ENCODE measurements at regions not wholly inside any gene's neighbourhood (a gene's known extent, or its start where the extent isn't known, plus 50 kb on each side); places are given as distances from the start of the nearest gene placed in this dataset.

GRCh38 chr3:178386880-178387279 is 149.4 kb upstream of the KCNMB2 start:
- intact Hi-C loops (cut with DNase I), result loop anchor here (5.0 to 10.0 kb wide), 2 partner anchors 1025 to 1432 kb away; no protein-coding TSS in a partner anchor
- H3K4me1 ChIP-seq, result peaks cover 3 to 17% of the 10 kb centered on the region in 2 donors

GRCh38 chr3:178388473-178388872 is 147.8 kb upstream of the KCNMB2 start:
- Histone ChIP-seq H3K4me3 (no peak overlapping the region), H3K27me3 (no peaks in the 10 kb centered on the region), H3K36me3 (no peaks in the 10 kb centered on the region), H3K4me1 (peaks cover 3 to 14% of the 10 kb centered on the region in 2 donors), H3K9me3 (no peaks in the 10 kb centered on the region), H3K27ac (no peak overlapping the region)
- no peak for DNase-seq (ENCODE audit: low spot score in 2 of 2)
- intact Hi-C loops (cut with DNase I), result loop anchor here (5.0 to 10.0 kb wide), 2 partner anchors 1026 to 1434 kb away; no protein-coding TSS in a partner anchor
- TF ChIP-seq CTCF (IDR thresholded peaks at IDR 0.05), result no peak

More at GRCh38 chr3:178386880-178387279, 149.4 kb upstream of the KCNMB2 start:
- Histone ChIP-seq H3K4me3 (no peak overlapping the region), H3K9me3 (no peaks in the 10 kb centered on the region), H3K36me3 (no peaks in the 10 kb centered on the region), H3K27ac (no peak overlapping the region), H3K27me3 (no peaks in the 10 kb centered on the region)
- DNase-seq (ENCODE audit: low spot score in 2 of 2), result no peak
- no peak for TF ChIP-seq CTCF (IDR thresholded peaks at IDR 0.05)

- H3K27me3 ChIP-seq, result no peaks in the 10 kb centered on the region
- no peaks in the 10 kb centered on the region for H3K9me3 ChIP-seq
- DNase-seq (ENCODE audit: low spot score in 2 of 2), result no peak
- intact Hi-C loops (cut with DNase I), result loop anchor here (5.0 to 10.0 kb wide), 2 partner anchors 1027 to 1434 kb away; no protein-coding TSS in a partner anchor
- no peaks in the 10 kb centered on the region for H3K36me3 ChIP-seq
- H3K27ac ChIP-seq, result no peak overlapping the region
- no peak overlapping the region for H3K4me3 ChIP-seq
- peaks cover under 1 to 14% of the 10 kb centered on the region in 2 donors for H3K4me1 ChIP-seq
- TF ChIP-seq CTCF (IDR thresholded peaks at IDR 0.05), result no peak
These were observed 147.0 kb upstream of the KCNMB2 start for GRCh38 chr3:178389258-178389657.

GRCh38 chr3:178392511-178392926 is 143.7 kb upstream of the KCNMB2 start:
- peak overlapping the region in 1 of 2 donors; percentile 58 for H3K27ac ChIP-seq
- intact Hi-C loops (cut with DNase I), result no loop called here
- no peaks in the 10 kb centered on the region for H3K27me3 ChIP-seq
- peaks cover 0 to 6% of the 10 kb centered on the region in 2 donors for H3K4me1 ChIP-seq
- H3K4me3 ChIP-seq, result no peak overlapping the region
- no peaks in the 10 kb centered on the region for H3K9me3 ChIP-seq
- H3K36me3 ChIP-seq, result no peaks in the 10 kb centered on the region
- no peak for TF ChIP-seq CTCF (IDR thresholded peaks at IDR 0.05)
- no peak for DNase-seq (ENCODE audit: low spot score in 2 of 2)

GRCh38 chr3:178393146-178393545 is 143.1 kb upstream of the KCNMB2 start:
- H3K27me3 ChIP-seq, result no peaks in the 10 kb centered on the region
- H3K27ac ChIP-seq, result no peak overlapping the region
- intact Hi-C loops (cut with DNase I), result no loop called here
- H3K4me1 ChIP-seq, result peaks cover 0 to 6% of the 10 kb centered on the region in 2 donors
- no peak overlapping the region for H3K4me3 ChIP-seq
- H3K9me3 ChIP-seq, result no peaks in the 10 kb centered on the region
- no peak for TF ChIP-seq CTCF (IDR thresholded peaks at IDR 0.05)
- H3K36me3 ChIP-seq, result no peaks in the 10 kb centered on the region
- no peak for DNase-seq (ENCODE audit: low spot score in 2 of 2)

- no peak for DNase-seq (ENCODE audit: low spot score in 2 of 2)
- Histone ChIP-seq H3K36me3 (no peaks in the 10 kb centered on the region), H3K27me3 (no peaks in the 10 kb centered on the region), H3K4me1 (peaks cover 0 to 6% of the 10 kb centered on the region in 2 donors), H3K27ac (peak overlapping the region in 1 of 2 donors; percentile 5), H3K9me3 (no peaks in the 10 kb centered on the region), H3K4me3 (no peak overlapping the region)
- TF ChIP-seq CTCF (IDR thresholded peaks at IDR 0.05), result no peak
- intact Hi-C loops (cut with DNase I), result no loop called here
These were observed 142.4 kb upstream of the KCNMB2 start for GRCh38 chr3:178393824-178394223.

All from ascending aorta (tissue), 2 donors.